ENCODE measurements at regions not wholly inside any gene's neighbourhood (a gene's known extent, or its start where the extent isn't known, plus 50 kb on each side); places are given as distances from the start of the nearest gene placed in this dataset.
"Not testable (repeated sequence)": the region's sequence is repeated elsewhere in the genome, so short reads cannot be mapped to it uniquely, and the experiment has no call there.

- no peaks in the 10 kb centered on the region for H3K4me1 ChIP-seq
- no peak overlapping the region for H3K4me3 ChIP-seq
- peak in 1 of 2 donors; percentile 58 for DNase-seq
- TF ChIP-seq CTCF (IDR thresholded peaks at IDR 0.05) = no peak
- intact Hi-C loops (cut with DNase I; ENCODE audit: low total_unique reads) = no loop called here
- H3K27me3 ChIP-seq = peaks cover 0 to 8% of the 10 kb centered on the region in 2 donors
- H3K27ac ChIP-seq = no peak overlapping the region
- H3K36me3 ChIP-seq = no peaks in the 10 kb centered on the region
- H3K9me3 ChIP-seq = peaks cover 0 to 14% (median 6%) of the 10 kb centered on the region in 3 donors
These were observed 1344.4 kb downstream of the TP53TG3F start for GRCh38 chr16:34803683-34804416.

GRCh38 chr16:34806992-34807644 is 1347.7 kb downstream of the TP53TG3F start:
- intact Hi-C loops (cut with DNase I; ENCODE audit: low total_unique reads); H3K27ac ChIP-seq: not testable (repeated sequence)
- H3K9me3 ChIP-seq = peaks cover 0 to 14% (median 1%) of the 10 kb centered on the region in 3 donors

DNA sequence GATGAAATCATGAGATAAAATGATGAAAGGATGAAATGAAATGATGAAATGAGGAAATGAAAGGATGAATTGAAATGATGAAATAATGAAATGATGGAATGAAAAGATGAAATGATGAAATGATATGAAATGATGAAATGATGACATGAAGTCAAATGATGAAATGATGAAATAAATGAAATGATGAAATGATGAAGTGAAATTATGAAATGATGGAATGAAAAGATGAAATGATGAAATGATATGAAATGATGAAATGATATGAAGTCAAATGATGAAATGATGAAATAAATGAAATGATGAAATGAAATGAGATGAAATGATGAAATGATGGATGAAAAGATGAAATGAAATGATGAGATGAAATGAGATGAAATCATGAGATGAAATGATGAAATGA is 1348.4 kb downstream of the TP53TG3F start:
- H3K4me3 ChIP-seq; H3K27me3 ChIP-seq; H3K36me3 ChIP-seq; H3K27ac ChIP-seq; H3K4me1 ChIP-seq; DNase-seq; intact Hi-C loops (cut with DNase I; ENCODE audit: low total_unique reads): not testable (repeated sequence)
- H3K9me3 ChIP-seq = peaks cover 0 to 12% (median 0%) of the 10 kb centered on the region in 3 donors

More at GRCh38 chr16:34806992-34807644, 1347.7 kb downstream of the TP53TG3F start:
- not testable (repeated sequence) for H3K4me1 ChIP-seq, H3K36me3 ChIP-seq, H3K4me3 ChIP-seq, DNase-seq, H3K27me3 ChIP-seq

- H3K36me3 ChIP-seq; DNase-seq; H3K27ac ChIP-seq; H3K27me3 ChIP-seq; intact Hi-C loops (cut with DNase I; ENCODE audit: low total_unique reads); H3K9me3 ChIP-seq; H3K4me3 ChIP-seq; H3K4me1 ChIP-seq: not testable (repeated sequence)
These were observed 1349.1 kb downstream of the TP53TG3F start for GRCh38 chr16:34808530-34808929.

Measured in tibial artery (tissue), 4 donors.